ENCODE measurements at regions not wholly inside any gene's neighbourhood (a gene's known extent, or its start where the extent isn't known, plus 50 kb on each side); places are given as distances from the start of the nearest gene placed in this dataset.

- DNase-seq = no peak
These were observed 104.0 kb upstream of the PLEKHA5 start for GRCh38 chr12:19025582-19025981.

GRCh38 chr12:19026034-19026433, 103.5 kb upstream of the PLEKHA5 start:
- no peak for DNase-seq

- no peak for DNase-seq
These were observed 102.7 kb upstream of the PLEKHA5 start for GRCh38 chr12:19026614-19027488.

- no peak for DNase-seq
These were observed 99.4 kb upstream of the PLEKHA5 start for GRCh38 chr12:19030180-19030579.

- no peak for DNase-seq
These were observed 98.9 kb upstream of the PLEKHA5 start for GRCh38 chr12:19030603-19031002.

- DNase-seq = no peak
These were observed 98.5 kb upstream of the PLEKHA5 start for GRCh38 chr12:19031032-19031431.

GRCh38 chr12:19032826-19033225, 96.7 kb upstream of the PLEKHA5 start:
- DNase-seq = no peak

- DNase-seq = no peak
These were observed 96.3 kb upstream of the PLEKHA5 start for GRCh38 chr12:19033244-19033643.

- no peak for DNase-seq
These were observed 94.6 kb upstream of the PLEKHA5 start for GRCh38 chr12:19034937-19035336.

GRCh38 chr12:19035536-19035935, 94.0 kb upstream of the PLEKHA5 start:
- no peak for DNase-seq

- DNase-seq = no peak
These were observed 92.7 kb upstream of the PLEKHA5 start for GRCh38 chr12:19036673-19037357.

GRCh38 chr12:19038209-19038608, 91.3 kb upstream of the PLEKHA5 start:
- no peak for DNase-seq

- no peak for DNase-seq
These were observed 90.0 kb upstream of the PLEKHA5 start for GRCh38 chr12:19039515-19039914.

GRCh38 chr12:19042221-19042620, 87.3 kb upstream of the PLEKHA5 start:
- DNase-seq = no peak

GRCh38 chr12:19044430-19044829, 85.1 kb upstream of the PLEKHA5 start:
- no peak for DNase-seq

GRCh38 chr12:19044891-19045290, 84.6 kb upstream of the PLEKHA5 start:
- no peak for DNase-seq

GRCh38 chr12:19045426-19045825, 84.1 kb upstream of the PLEKHA5 start:
- DNase-seq = no peak

- no peak for DNase-seq
These were observed 80.6 kb upstream of the PLEKHA5 start for GRCh38 chr12:19048943-19049342.

GRCh38 chr12:19052689-19053088, 76.8 kb upstream of the PLEKHA5 start:
- DNase-seq = no peak

- no peak for DNase-seq
These were observed 76.3 kb upstream of the PLEKHA5 start for GRCh38 chr12:19053218-19053617.

- no peak for DNase-seq
These were observed 75.5 kb upstream of the PLEKHA5 start for GRCh38 chr12:19054035-19054434.

GRCh38 chr12:19055589-19055988, 73.9 kb upstream of the PLEKHA5 start:
- no peak for DNase-seq

GRCh38 chr12:19058235-19059021, 71.1 kb upstream of the PLEKHA5 start:
- no peak for DNase-seq

GRCh38 chr12:19064713-19065112, 64.8 kb upstream of the PLEKHA5 start:
- no peak for DNase-seq

Data from DMS 273 treated with DMSO at 0.1 percent for 48 hours (cell line).